ENCODE measurements at regions not wholly inside any gene's neighbourhood (a gene's known extent, or its start where the extent isn't known, plus 50 kb on each side); places are given as distances from the start of the nearest gene placed in this dataset.
"Not testable (repeated sequence)": the region's sequence is repeated elsewhere in the genome, so short reads cannot be mapped to it uniquely, and the experiment has no call there.

- Histone ChIP-seq H3K27ac (no peak overlapping the region), H3K4me1 (no peaks in the 10 kb centered on the region), H3K9me3 (no peaks in the 10 kb centered on the region), H3K27me3 (ENCODE audit: insufficient read depth in 3 of 3, low read length in 2 of 3) (no peaks in the 10 kb centered on the region), H3K36me3 (ENCODE audit: insufficient read depth in 1 of 2, low read depth in 1 of 2) (no peaks in the 10 kb centered on the region), H3K4me3 (no peak overlapping the region)
- intact Hi-C loops (cut with DNase I), result no loop called here
- DNase-seq (no peak), ATAC-seq (no peak)
- WGBS, 3 donors, result 74 to 80% (median 75%) methylated on average over 1 of the region's 1 CpG
- no peak for TF ChIP-seq CTCF (IDR thresholded peaks at IDR 0.05)
These were observed 705.7 kb upstream of the SLITRK1 start for GRCh38 chr13:84588023-84588422.

- H3K27ac ChIP-seq; DNase-seq; H3K9me3 ChIP-seq; H3K4me1 ChIP-seq; intact Hi-C loops (cut with DNase I); H3K4me3 ChIP-seq; ATAC-seq; H3K36me3 ChIP-seq (ENCODE audit: insufficient read depth in 1 of 2, low read depth in 1 of 2); H3K27me3 ChIP-seq (ENCODE audit: insufficient read depth in 3 of 3, low read length in 2 of 3): not testable (repeated sequence)
- WGBS, 3 donors, result 88 to 90% (median 89%) methylated on average over 12 of the region's 12 CpGs
These were observed 697.6 kb upstream of the SLITRK1 start for GRCh38 chr13:84579901-84580300.

- H3K9me3 ChIP-seq, result no peaks in the 10 kb centered on the region
- intact Hi-C loops (cut with DNase I), result no loop called here
- no peaks in the 10 kb centered on the region for H3K36me3 ChIP-seq (ENCODE audit: insufficient read depth in 1 of 2, low read depth in 1 of 2)
- no peaks in the 10 kb centered on the region for H3K4me1 ChIP-seq
- DNase-seq, result no peak
- no peak for TF ChIP-seq CTCF (IDR thresholded peaks at IDR 0.05)
- H3K27ac ChIP-seq, result no peak overlapping the region
- no peak for ATAC-seq
- H3K27me3 ChIP-seq (ENCODE audit: insufficient read depth in 3 of 3, low read length in 2 of 3), result no peaks in the 10 kb centered on the region
- H3K4me3 ChIP-seq, result no peak overlapping the region
These were observed 692.6 kb upstream of the SLITRK1 start for GRCh38 chr13:84574851-84575250.

GRCh38 chr13:84571264-84571663 is 689.0 kb upstream of the SLITRK1 start:
- 54 to 63% (median 55%) methylated on average over 3 of the region's 3 CpGs for WGBS, 3 donors
- no peak for DNase-seq
- no peak for TF ChIP-seq CTCF (IDR thresholded peaks at IDR 0.05)
- Histone ChIP-seq H3K9me3 (no peaks in the 10 kb centered on the region), H3K27ac (no peak overlapping the region), H3K4me1 (no peaks in the 10 kb centered on the region), H3K27me3 (ENCODE audit: insufficient read depth in 3 of 3, low read length in 2 of 3) (no peaks in the 10 kb centered on the region), H3K4me3 (no peak overlapping the region), H3K36me3 (ENCODE audit: insufficient read depth in 1 of 2, low read depth in 1 of 2) (no peaks in the 10 kb centered on the region)
- intact Hi-C loops (cut with DNase I), result no loop called here
- no peak for ATAC-seq

GRCh38 chr13:84570831-84571230 is 688.6 kb upstream of the SLITRK1 start:
- no peak for TF ChIP-seq CTCF (IDR thresholded peaks at IDR 0.05)
- H3K27ac ChIP-seq, result no peak overlapping the region
- no peak for ATAC-seq
- WGBS, 3 donors, result 81 to 89% (median 84%) methylated on average over 2 of the region's 2 CpGs
- no peaks in the 10 kb centered on the region for H3K9me3 ChIP-seq
- no peak overlapping the region for H3K4me3 ChIP-seq
- no peaks in the 10 kb centered on the region for H3K4me1 ChIP-seq
- no peaks in the 10 kb centered on the region for H3K27me3 ChIP-seq (ENCODE audit: insufficient read depth in 3 of 3, low read length in 2 of 3)
- no peak for DNase-seq
- no peaks in the 10 kb centered on the region for H3K36me3 ChIP-seq (ENCODE audit: insufficient read depth in 1 of 2, low read depth in 1 of 2)
- intact Hi-C loops (cut with DNase I), result no loop called here
